HCT116 (cell line): ENCODE measurements at regions not wholly inside any gene's neighbourhood (a gene's known extent, or its start where the extent isn't known, plus 50 kb on each side); places are given as distances from the start of the nearest gene placed in this dataset.

Source experiments
- ATAC-seq: fragments of 200-7000 bp; cut with Tn5 transposase; 2 replicates; pipeline ENCODE4 v1.9.1; 2020; ENCODE audit warnings: mild to moderate bottlenecking, moderate library complexity
- BruUV-seq: library from RNA; stranded (reverse); fragments of 400-500 nt; replicated peaks from 2 replicates; lab custom pipeline; 2021; lab: Mats Ljungman, UMichigan
- CTCF ChIA-PET: fragments of 300-600 bp; sonication (Branson Sonifier 250); formaldehyde crosslinking; loops from one replicate; lab custom pipeline; 2021; ENCODE audit warnings: antibody characterized with exemption; lab: Charles Lee
- POLR2A ChIA-PET: fragments of 300-600, 350-600 bp; sonication (Branson Sonifier 250); formaldehyde crosslinking; loops from one replicate; lab custom pipeline; 2021; ENCODE audit warnings: antibody characterized with exemption; lab: Charles Lee
- RAD21 ChIA-PET, 2 experiments: fragments of 300-600 bp; sonication (Branson Sonifier 250); formaldehyde crosslinking; loops; one replicate each; lab custom pipeline; 2023; ENCODE audit warnings: low total read pairs in 2 of 2; ENCODE audit not compliant: uncharacterized antibody in 2 of 2, unreplicated experiment in 2 of 2, low non-redundant PET in 1 of 2; lab: Charles Lee
- DNase-seq: peaks from one replicate; pipeline ENCODE4 v3.0.0-alpha.2; 2010; ENCODE audit warnings: low read depth, low spot score
- H2AFZ ChIP-seq: fragments of 200-600 bp; shearing (Covaris generic), sonication (generic); 2 replicates; pipeline ENCODE4 v1.6.1; 2017; ENCODE audit warnings: low read depth, mixed run types, mixed read lengths, antibody characterized with exemption, low read length; ENCODE audit not compliant: poor library complexity, severe bottlenecking
- H3K27ac ChIP-seq: 2 replicates; pipeline ENCODE4 v1.5.1; 2012; ENCODE audit warnings: low read depth, low read length
- H3K27me3 ChIP-seq: fragments of 200-600 bp; sonication (generic); 2 replicates; pipeline ENCODE4 v1.6.1; 2016; ENCODE audit warnings: mixed run types, low read length, mixed read lengths; ENCODE audit not compliant: insufficient read depth
- H3K36me3 ChIP-seq, 2 experiments: fragments of 200-500 bp in 1 of 2; fragments of 200-600 bp in 1 of 2; sonication (Bioruptor generic) in 1 of 2; sonication (generic) in 1 of 2; 2 replicates each; pipeline versions ENCODE4 v1.5.1 to v1.6.1; 2014 to 2016; ENCODE audit warnings: low read length in 2 of 2, inconsistent platforms in 1 of 2, mixed read lengths in 1 of 2, mixed run types in 1 of 2; ENCODE audit not compliant: insufficient read depth in 2 of 2, control insufficient read depth in 1 of 2
- H3K4me1 ChIP-seq, 2 experiments: fragments of 200-600 bp in 1 of 2; sonication (generic) in 1 of 2; 2 replicates each; pipeline versions ENCODE4 v1.5.1 to v1.6.1; 2012 to 2017; ENCODE audit warnings: low read length in 2 of 2, inconsistent platforms in 1 of 2, mild to moderate bottlenecking in 1 of 2, mixed read lengths in 1 of 2, mixed run types in 1 of 2, moderate library complexity in 1 of 2; ENCODE audit not compliant: insufficient read depth in 2 of 2, control insufficient read depth in 1 of 2
- H3K4me2 ChIP-seq: fragments of 200-600 bp; sonication (generic); 2 replicates; pipeline ENCODE4 v1.6.1; 2017; ENCODE audit warnings: mixed run types, low read length, mixed read lengths
- H3K4me3 ChIP-seq, 2 experiments: fragments of 200-600 bp in 1 of 2; sonication (generic) in 1 of 2; replicated peaks in 1 of 2; 2 replicates each; pipeline ENCODE4 v1.5.1; 2011 to 2016; ENCODE audit warnings: low read length in 2 of 2, control low read depth in 1 of 2, low read depth in 1 of 2, mild to moderate bottlenecking in 1 of 2, mixed read lengths in 1 of 2, mixed run types in 1 of 2
- H3K79me2 ChIP-seq: fragments of 200-600 bp; sonication (generic); 2 replicates; pipeline ENCODE4 v1.6.1; 2017; ENCODE audit warnings: mild to moderate bottlenecking, mixed run types, low read length, moderate library complexity, mixed read lengths; ENCODE audit not compliant: insufficient read depth
- H3K9ac ChIP-seq: fragments of 200-600 bp; sonication (generic); 2 replicates; pipeline ENCODE4 v1.6.1; 2016; ENCODE audit warnings: low read length, mixed read lengths
- H3K9me2 ChIP-seq: fragments of 200-600 bp; sonication (generic), shearing (Covaris generic); 2 replicates; pipeline ENCODE4 v1.6.1; 2017; ENCODE audit warnings: mixed run types, mild to moderate bottlenecking, moderate library complexity; ENCODE audit not compliant: insufficient read depth
- H3K9me3 ChIP-seq, 2 experiments: fragments of 200-500 bp in 1 of 2; fragments of 200-600 bp in 1 of 2; sonication (Bioruptor generic) in 1 of 2; sonication (generic) in 1 of 2; 2 replicates each; pipeline ENCODE4 v1.6.1; 2014 to 2017; ENCODE audit warnings: low read length in 2 of 2, mixed read lengths in 2 of 2, inconsistent platforms in 1 of 2, low read depth in 1 of 2, mild to moderate bottlenecking in 1 of 2, mixed run types in 1 of 2, moderate library complexity in 1 of 2; ENCODE audit not compliant: control insufficient read depth in 1 of 2, insufficient read depth in 1 of 2
- H4K20me1 ChIP-seq: fragments of 200-600 bp; sonication (generic), shearing (Covaris generic); 2 replicates; pipeline ENCODE4 v1.6.1; 2017; ENCODE audit warnings: mixed run types, mild to moderate bottlenecking, moderate library complexity; ENCODE audit not compliant: insufficient read depth
- CBX3 ChIP-seq: IDR thresholded peaks from 2 replicates; pipeline ENCODE4 v1.6.1; 2012; ENCODE audit warnings: low read depth
- CEBPB ChIP-seq: IDR thresholded peaks from 2 replicates; pipeline ENCODE4 v1.6.1; 2012; ENCODE audit warnings: low read depth
- EGR1 ChIP-seq: IDR thresholded peaks from 2 replicates; pipeline ENCODE4 v1.6.1; 2012; ENCODE audit warnings: low read depth
- ELF1 ChIP-seq: IDR thresholded peaks from 2 replicates; pipeline ENCODE4 v1.6.1; 2012; ENCODE audit warnings: low read depth, borderline replicate concordance
- EZH2 ChIP-seq: fragments of 200-600 bp; sonication (generic); IDR thresholded peaks from 2 replicates; pipeline ENCODE4 v1.6.1; 2017; ENCODE audit warnings: antibody characterized with exemption, mixed run types
- EZH2phosphoT487 ChIP-seq: fragments of 200-600 bp; IDR thresholded peaks from 2 replicates; pipeline ENCODE4 v1.6.1; 2018; ENCODE audit warnings: antibody characterized with exemption, borderline replicate concordance
- POLR2A ChIP-seq: IDR thresholded peaks from 2 replicates; pipeline ENCODE4 v1.7.0; 2011; ENCODE audit warnings: borderline replicate concordance; ENCODE audit not compliant: insufficient read depth, insufficient read length; ENCODE audit errors: extremely low read depth
- POLR2AphosphoS5 ChIP-seq: IDR thresholded peaks from 2 replicates; pipeline ENCODE4 v1.6.1; 2011; ENCODE audit warnings: mild to moderate bottlenecking, low read depth, low read length, moderate library complexity
- SIN3A ChIP-seq: IDR thresholded peaks from 2 replicates; pipeline ENCODE4 v1.6.1; 2012; ENCODE audit warnings: low read depth
- YY1 ChIP-seq: IDR thresholded peaks from 2 replicates; pipeline ENCODE4 v1.6.1; 2011; ENCODE audit warnings: low read length, low read depth, moderate library complexity, mild to moderate bottlenecking; ENCODE audit not compliant: insufficient replicate concordance; ENCODE audit errors: extremely low read depth
- ZNF274 ChIP-seq: fragments of 200-500 bp; sonication (Bioruptor generic); IDR thresholded peaks from 2 replicates; pipeline ENCODE4 v1.6.1; 2014; ENCODE audit warnings: mild to moderate bottlenecking, low read depth, low read length, inconsistent platforms
- intact Hi-C: fragments of 100-400 bp; cut with micrococcal nuclease; formaldehyde crosslinking; loops from 2 replicates; pipeline ENCODE4 v1.10.0; 2022
- TF ChIP-seq, protein P1 (sequence below): IDR thresholded peaks from 2 replicates; pipeline ENCODE4 v1.6.1; 2012
- TF ChIP-seq, protein P2 (sequence below): IDR thresholded peaks from 2 replicates; pipeline ENCODE4 v1.6.1; 2012; ENCODE audit warnings: low read depth
- TF ChIP-seq, protein P3 (sequence below): IDR thresholded peaks from 2 replicates; pipeline ENCODE4 v1.6.1; 2012
- TF ChIP-seq, protein P4 (sequence below): IDR thresholded peaks from 2 replicates; pipeline ENCODE4 v1.6.1; 2011; ENCODE audit warnings: mild to moderate bottlenecking, low read length, moderate library complexity; ENCODE audit not compliant: insufficient replicate concordance; ENCODE audit errors: extremely low read depth

DNA sequence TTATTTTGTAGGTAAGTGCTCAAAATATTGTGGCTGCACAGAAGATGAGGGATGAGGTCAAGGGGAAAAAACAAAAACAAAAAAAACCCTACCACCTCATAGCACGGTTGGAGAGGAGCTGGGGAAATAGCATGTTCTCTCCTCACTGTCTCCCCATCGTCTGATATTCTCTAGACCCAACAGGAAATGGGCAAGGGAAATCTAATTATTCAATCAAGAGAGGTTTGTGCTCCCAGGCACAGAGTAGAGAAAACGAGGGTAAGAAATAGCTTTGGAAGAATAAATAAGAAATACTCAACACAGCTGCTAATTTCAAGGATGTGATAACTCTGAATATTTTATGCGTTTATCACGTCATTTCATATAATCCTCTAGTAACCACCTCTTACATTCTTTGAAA, 619.2 kb upstream of the GNPDA2 start:
- RAD21 ChIA-PET, result no interaction called here
- ATAC-seq, result no peak
- no peak overlapping the region for H3K27ac ChIP-seq
- H3K4me1 ChIP-seq, result no peaks in the 10 kb centered on the region
- no peak overlapping the region for H3K4me3 ChIP-seq
- peaks cover 7 to 18% of the 10 kb centered on the region in 2 experiments; a peak in 2 of 4 replicates for H3K9me3 ChIP-seq
- no peaks in the 10 kb centered on the region for H3K79me2 ChIP-seq
- H3K27me3 ChIP-seq, result no peaks in the 10 kb centered on the region
- TF ChIP-seq YY1 (no peak), ELF1 (no peak), CEBPB (no peak), POLR2A (no peak), SIN3A (no peak), CBX3 (no peak), EZH2 (no peak), EZH2phosphoT487 (no peak), ZNF274 (no peak), EGR1 (no peak), POLR2AphosphoS5 (no peak)
- TF ChIP-seq, protein P1, sequence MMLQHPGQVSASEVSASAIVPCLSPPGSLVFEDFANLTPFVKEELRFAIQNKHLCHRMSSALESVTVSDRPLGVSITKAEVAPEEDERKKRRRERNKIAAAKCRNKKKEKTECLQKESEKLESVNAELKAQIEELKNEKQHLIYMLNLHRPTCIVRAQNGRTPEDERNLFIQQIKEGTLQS, result no peak
- TF ChIP-seq, protein P2, sequence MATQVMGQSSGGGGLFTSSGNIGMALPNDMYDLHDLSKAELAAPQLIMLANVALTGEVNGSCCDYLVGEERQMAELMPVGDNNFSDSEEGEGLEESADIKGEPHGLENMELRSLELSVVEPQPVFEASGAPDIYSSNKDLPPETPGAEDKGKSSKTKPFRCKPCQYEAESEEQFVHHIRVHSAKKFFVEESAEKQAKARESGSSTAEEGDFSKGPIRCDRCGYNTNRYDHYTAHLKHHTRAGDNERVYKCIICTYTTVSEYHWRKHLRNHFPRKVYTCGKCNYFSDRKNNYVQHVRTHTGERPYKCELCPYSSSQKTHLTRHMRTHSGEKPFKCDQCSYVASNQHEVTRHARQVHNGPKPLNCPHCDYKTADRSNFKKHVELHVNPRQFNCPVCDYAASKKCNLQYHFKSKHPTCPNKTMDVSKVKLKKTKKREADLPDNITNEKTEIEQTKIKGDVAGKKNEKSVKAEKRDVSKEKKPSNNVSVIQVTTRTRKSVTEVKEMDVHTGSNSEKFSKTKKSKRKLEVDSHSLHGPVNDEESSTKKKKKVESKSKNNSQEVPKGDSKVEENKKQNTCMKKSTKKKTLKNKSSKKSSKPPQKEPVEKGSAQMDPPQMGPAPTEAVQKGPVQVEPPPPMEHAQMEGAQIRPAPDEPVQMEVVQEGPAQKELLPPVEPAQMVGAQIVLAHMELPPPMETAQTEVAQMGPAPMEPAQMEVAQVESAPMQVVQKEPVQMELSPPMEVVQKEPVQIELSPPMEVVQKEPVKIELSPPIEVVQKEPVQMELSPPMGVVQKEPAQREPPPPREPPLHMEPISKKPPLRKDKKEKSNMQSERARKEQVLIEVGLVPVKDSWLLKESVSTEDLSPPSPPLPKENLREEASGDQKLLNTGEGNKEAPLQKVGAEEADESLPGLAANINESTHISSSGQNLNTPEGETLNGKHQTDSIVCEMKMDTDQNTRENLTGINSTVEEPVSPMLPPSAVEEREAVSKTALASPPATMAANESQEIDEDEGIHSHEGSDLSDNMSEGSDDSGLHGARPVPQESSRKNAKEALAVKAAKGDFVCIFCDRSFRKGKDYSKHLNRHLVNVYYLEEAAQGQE, result no peak
- TF ChIP-seq, protein P3, sequence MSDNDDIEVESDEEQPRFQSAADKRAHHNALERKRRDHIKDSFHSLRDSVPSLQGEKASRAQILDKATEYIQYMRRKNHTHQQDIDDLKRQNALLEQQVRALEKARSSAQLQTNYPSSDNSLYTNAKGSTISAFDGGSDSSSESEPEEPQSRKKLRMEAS, result no peak
- TF ChIP-seq, protein P4, sequence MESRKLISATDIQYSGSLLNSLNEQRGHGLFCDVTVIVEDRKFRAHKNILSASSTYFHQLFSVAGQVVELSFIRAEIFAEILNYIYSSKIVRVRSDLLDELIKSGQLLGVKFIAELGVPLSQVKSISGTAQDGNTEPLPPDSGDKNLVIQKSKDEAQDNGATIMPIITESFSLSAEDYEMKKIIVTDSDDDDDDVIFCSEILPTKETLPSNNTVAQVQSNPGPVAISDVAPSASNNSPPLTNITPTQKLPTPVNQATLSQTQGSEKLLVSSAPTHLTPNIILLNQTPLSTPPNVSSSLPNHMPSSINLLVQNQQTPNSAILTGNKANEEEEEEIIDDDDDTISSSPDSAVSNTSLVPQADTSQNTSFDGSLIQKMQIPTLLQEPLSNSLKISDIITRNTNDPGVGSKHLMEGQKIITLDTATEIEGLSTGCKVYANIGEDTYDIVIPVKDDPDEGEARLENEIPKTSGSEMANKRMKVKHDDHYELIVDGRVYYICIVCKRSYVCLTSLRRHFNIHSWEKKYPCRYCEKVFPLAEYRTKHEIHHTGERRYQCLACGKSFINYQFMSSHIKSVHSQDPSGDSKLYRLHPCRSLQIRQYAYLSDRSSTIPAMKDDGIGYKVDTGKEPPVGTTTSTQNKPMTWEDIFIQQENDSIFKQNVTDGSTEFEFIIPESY, result no peak
- TF ChIP-seq, all 23 proteins: peak for 0
- intact Hi-C loops, result no loop called here
- ChIA-PET CTCF (no interaction called here), POLR2A (no interaction called here)
- Histone ChIP-seq H3K36me3 (no peaks in the 10 kb centered on the region), H3K4me2 (no peak overlapping the region), H2AFZ (no peak overlapping the region), H3K9ac (no peak overlapping the region), H3K9me2 (no peaks in the 10 kb centered on the region), H4K20me1 (no peaks in the 10 kb centered on the region)
- DNase-seq, result no peak
- no TSS peak for BruUV-seq
